AG09309 (cell line): ENCODE measurements at regions not wholly inside any gene's neighbourhood (a gene's known extent, or its start where the extent isn't known, plus 50 kb on each side); places are given as distances from the start of the nearest gene placed in this dataset.

Source experiments
- DNase-seq: peaks from one replicate; pipeline ENCODE4 v3.0.0-alpha.2; 2010; ENCODE audit warnings: low read depth
- H3K4me3 ChIP-seq: 2 replicates; pipeline ENCODE4 v1.5.1; 2011; ENCODE audit warnings: mild to moderate bottlenecking, low read depth, low read length, moderate library complexity; ENCODE audit not compliant: control insufficient read depth
- TF ChIP-seq, protein P1 (sequence below): IDR thresholded peaks from 2 replicates; pipeline ENCODE4 v1.5.1; 2011; ENCODE audit warnings: mild to moderate bottlenecking, low read depth, low read length, inconsistent platforms; ENCODE audit not compliant: insufficient read depth, control insufficient read depth; ENCODE audit errors: missing control alignments

DNA sequence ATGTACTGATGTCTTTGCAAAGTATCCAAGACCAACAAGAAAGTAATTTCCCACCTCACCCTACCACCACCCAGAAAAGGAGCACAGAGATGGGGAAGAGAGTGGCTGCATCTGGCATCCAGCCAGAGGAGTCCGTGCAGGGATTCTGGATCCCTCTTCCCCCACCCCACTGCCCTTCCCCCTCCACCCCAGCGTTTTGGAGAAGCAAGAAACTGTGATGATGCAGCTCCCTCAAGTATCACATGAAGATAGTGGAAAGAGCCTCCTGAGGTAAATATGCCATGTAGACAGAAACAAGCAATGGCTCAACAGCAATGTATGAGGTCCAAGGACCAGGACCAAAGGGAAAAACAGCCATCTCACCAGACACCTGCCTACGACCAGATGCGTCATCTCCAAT, 153.8 kb downstream of the DEPDC1B start:
- TF ChIP-seq, protein P1, sequence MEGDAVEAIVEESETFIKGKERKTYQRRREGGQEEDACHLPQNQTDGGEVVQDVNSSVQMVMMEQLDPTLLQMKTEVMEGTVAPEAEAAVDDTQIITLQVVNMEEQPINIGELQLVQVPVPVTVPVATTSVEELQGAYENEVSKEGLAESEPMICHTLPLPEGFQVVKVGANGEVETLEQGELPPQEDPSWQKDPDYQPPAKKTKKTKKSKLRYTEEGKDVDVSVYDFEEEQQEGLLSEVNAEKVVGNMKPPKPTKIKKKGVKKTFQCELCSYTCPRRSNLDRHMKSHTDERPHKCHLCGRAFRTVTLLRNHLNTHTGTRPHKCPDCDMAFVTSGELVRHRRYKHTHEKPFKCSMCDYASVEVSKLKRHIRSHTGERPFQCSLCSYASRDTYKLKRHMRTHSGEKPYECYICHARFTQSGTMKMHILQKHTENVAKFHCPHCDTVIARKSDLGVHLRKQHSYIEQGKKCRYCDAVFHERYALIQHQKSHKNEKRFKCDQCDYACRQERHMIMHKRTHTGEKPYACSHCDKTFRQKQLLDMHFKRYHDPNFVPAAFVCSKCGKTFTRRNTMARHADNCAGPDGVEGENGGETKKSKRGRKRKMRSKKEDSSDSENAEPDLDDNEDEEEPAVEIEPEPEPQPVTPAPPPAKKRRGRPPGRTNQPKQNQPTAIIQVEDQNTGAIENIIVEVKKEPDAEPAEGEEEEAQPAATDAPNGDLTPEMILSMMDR = no peak
- DNase-seq = no peak
- H3K4me3 ChIP-seq = no peak overlapping the region

DNA sequence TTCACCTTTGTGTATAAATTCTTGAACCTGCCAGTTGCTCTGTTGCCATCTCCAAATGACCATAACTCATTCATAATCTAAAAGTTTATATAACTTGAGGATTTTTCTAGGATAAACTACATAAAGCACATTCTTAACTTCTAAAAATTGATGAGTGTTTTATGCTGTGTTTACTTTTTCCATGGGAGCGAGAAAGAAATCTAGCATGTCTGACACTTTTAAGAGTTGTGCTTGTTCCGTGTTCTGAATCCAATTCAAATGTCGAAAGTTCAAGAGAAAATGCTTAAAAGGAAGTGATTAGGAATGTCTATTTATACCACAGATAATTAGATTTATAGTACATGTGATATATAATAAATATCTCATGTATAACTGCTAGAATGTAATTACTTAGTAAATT, 154.4 kb downstream of the DEPDC1B start:
- H3K4me3 ChIP-seq = no peak overlapping the region
- TF ChIP-seq, protein P1 = no peak
- no peak for DNase-seq

DNA sequence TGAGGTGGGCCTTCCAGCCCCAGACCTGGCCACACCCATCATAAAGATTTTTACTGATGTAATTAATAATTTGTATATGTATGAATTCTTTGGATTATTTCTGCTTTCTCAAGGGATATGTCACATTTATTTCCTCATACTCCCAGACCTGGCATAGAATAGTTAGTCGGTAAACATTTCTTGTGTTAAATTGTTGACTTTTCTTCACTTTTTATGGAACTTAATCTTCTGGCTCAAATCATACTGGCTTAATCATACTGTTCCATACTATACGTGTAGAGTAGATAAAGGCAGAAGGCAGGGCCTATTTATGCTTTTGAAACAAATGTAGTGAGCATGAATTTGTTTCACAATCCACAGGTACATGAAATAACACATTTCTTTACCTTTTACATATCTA, 155.8 kb downstream of the DEPDC1B start:
- TF ChIP-seq, protein P1 = no peak
- no peak overlapping the region for H3K4me3 ChIP-seq
- DNase-seq = no peak

DNA sequence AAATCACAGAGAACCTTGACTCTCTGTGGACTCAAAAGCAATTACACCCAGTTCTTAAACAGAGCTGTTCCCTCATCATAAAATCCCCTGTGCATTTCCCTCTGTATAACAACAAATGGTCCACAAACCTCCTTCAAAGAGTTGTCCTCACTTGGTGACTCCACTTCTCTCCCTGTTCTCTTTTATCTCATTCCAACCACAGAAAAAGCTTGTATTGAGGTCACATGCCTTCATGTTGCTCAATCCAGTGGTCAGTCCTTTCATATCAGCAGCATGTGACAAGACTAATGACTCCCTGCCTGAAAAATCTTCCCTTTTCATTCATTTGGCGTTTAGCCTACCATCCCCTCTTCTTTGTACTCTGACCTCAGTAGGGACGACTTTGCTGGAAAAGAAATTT, 158.0 kb downstream of the DEPDC1B start:
- TF ChIP-seq, protein P1 = no peak
- DNase-seq = peak; percentile 32
- no peak overlapping the region for H3K4me3 ChIP-seq

DNA sequence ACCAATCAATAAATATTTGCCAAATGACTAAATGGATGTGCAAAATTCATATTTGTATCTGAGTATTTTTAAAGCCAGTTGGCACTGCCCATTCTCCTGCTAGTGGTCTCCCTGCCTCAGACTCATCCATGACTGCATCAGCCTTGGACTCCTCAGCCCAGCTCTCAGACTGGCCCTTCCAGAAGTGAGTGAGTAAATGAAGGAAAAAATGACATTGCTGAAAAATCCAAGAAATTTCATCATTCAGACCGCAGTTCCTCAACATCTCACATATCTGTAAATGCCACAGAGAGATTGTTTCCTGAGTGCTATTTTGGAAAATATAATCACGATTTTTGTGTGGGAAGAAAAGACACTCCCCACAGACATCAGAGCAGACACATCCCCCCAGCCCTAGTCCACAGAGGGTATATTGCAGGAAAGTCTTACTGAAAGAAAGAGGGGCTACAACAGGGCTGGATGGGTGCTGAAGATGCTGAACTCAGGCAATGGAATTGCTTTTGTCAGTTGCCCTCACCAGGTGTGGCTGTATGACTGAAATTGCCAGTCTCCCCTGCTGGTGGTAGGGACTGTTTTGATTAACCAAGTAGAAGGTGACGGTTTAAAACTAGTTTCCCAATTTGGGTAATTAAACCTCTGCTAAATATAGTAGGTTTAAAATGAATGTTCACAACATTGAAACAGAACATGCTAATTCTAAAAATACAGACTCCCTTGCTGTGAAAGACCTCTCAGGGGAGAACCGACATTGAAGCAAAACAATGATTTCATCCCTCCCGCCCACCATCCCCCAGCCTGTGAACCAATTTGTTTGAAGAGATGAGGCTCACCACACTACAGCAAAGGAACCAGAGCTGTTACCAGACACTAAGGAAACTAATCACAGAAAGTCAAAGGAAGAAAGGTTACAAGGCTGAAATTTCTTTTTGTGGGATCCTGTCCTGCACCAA, 158.8 kb downstream of the DEPDC1B start:
- no peak overlapping the region for H3K4me3 ChIP-seq
- DNase-seq = peak; percentile 63
- TF ChIP-seq, protein P1 = no peak

DNA sequence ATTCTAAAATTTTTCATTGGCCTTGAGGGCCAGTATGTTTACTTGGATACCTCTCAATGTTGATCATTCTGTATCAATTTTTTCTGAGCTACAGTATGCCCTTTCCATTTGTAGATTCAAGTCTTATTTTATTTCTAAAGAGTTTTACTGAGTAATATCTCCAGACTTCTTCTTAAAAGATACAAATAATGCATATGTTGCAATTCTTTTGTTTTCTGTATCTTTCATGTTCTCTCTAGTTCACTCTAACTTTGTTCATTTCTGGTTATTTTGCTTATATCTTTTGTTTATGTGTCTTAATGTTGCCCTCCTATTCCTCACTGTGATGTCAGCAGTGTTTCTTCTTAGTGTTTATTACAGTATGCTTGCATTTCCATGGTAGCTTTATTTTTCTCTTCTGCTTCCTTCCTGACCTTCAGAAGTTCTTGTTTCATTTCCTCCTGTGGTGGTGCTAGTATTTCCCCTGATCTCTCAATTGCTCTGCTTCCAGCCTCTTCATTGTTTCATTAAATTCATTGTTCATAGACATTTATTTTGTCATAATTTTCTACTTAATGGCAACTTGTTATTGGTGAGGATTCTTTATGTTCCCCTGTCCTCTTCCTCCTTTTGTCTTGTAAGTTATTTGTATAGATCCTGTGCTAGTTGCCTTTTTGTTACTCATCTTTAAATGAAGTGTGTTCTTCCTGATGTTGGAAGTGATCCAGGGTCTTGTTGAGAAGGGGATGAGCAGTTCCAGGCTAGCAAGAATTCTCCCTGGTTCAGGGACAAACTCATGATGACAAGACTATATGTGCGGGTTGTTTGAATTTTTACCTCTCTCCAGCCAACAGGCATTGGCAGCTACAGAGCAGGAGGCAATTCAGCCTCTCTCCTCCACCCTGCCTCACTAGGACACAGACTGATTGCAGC, 160.8 kb downstream of the DEPDC1B start:
- no peak overlapping the region for H3K4me3 ChIP-seq
- TF ChIP-seq, protein P1 = no peak
- DNase-seq = no peak
